ENCODE measurements at regions not wholly inside any gene's neighbourhood (a gene's known extent, or its start where the extent isn't known, plus 50 kb on each side); places are given as distances from the start of the nearest gene placed in this dataset.

DNA sequence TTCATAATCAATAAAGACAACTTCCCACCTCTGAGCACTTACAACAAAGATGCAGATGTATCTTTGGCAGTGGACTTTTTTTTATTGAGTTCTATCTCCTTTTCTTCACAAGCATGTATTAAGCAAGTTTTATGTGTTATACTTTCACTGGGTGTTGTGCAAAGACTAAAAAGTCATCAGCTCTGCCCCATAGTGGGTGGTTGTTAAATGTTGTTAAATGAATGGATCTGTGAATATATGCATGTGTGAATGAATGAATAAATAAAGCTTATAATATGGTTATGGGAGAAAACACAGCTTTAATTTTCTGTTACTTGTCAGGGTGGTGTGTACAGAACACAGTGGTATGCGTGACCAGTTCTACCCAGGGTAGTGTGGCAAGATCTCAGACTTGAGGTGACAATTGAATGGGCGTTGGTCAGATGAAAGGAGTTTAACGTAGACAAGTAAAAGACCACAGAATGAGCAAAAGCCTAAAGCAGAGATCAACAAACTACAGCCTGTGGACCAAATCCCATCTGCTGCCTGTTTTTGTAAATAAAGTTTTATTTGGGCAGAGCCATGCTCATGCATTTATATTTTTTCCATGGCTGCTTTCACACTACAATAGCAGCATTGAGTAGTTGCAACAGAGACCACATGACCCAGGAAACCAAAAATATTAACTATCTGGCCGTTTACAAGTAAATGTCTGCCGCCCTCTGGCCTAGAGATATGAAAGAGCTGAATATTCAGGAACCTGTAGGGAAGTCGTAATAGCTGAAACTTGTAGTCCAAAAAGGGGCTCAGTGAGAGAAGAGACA lies 207.4 kb upstream of the EEA1 start:
- DNase-seq, result no peak

GRCh38 chr12:93137656-93138612 lies 208.8 kb upstream of the EEA1 start:
- DNase-seq, result no peak

- no peak for DNase-seq
Observed at GRCh38 chr12:93139028-93139665, 210.1 kb upstream of the EEA1 start.

GRCh38 chr12:93140325-93140724 lies 211.2 kb upstream of the EEA1 start:
- no peak for DNase-seq

- DNase-seq, result no peak
Observed at GRCh38 chr12:93140801-93141200, 211.7 kb upstream of the EEA1 start.

DNA sequence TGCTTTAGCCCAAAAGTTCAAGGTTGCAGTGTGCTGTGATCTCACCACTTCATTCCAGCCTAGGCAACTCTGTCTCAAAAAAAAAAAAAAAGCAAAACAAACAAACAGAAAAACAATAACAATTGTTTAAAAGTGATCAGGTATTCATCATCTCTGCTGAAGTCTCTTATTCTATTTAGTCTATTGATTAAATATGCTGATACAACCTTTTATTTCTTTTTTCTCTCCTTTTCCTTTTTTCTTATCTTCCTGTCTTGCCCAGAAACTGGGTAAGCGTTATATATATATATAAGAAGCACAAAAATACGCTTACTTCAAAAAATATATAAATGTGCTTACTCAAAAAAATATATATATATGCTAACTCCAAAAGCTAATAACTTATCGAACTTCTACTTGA lies 213.8 kb upstream of the EEA1 start:
- no peak for DNase-seq

DNA sequence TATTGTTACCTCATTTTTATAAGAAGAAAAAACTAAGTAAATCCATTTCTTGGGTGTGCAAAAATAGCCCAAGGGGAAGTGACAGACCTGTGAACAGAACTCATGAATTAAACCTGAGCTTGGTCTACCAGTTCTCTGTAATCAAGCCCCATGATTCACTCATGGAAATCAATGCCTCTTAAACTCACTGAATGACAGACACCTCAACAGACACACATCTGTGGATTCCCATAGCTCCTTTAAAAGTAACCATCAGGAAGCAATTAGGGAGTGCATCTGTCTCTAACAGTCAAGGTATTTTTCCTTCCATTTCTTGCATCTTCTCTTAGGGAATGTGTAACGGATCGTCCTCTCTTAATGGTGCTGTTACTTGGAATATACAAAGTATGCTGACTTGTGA lies 215.0 kb upstream of the EEA1 start:
- no peak for DNase-seq

- DNase-seq, result no peak
Observed at GRCh38 chr12:93145086-93145485, 216.0 kb upstream of the EEA1 start.

- no peak for DNase-seq
Observed at GRCh38 chr12:93146263-93146939, 217.3 kb upstream of the EEA1 start.

DNA sequence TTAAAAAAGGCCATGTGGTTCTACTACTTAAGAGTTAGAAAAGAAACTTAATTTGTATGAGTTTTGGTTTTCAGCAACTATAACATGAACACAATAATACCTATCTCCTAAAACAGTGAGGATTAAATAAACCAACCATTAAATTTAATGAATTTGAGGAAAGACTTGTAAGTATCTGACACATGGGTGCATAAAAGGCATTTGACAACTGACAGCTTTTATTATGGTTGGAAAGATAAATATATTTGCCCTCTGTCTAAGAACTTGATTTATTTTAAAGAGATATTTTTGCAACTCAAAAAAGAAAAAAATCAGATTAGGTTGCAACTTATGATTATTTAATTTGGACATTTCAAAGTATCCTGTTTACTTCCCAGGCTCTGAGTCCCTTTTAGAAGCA lies 217.9 kb upstream of the EEA1 start:
- DNase-seq, result no peak

GRCh38 chr12:93148412-93148811 lies 219.3 kb upstream of the EEA1 start:
- DNase-seq, result no peak

GRCh38 chr12:93149229-93149628 lies 220.1 kb upstream of the EEA1 start:
- DNase-seq, result no peak

DNA sequence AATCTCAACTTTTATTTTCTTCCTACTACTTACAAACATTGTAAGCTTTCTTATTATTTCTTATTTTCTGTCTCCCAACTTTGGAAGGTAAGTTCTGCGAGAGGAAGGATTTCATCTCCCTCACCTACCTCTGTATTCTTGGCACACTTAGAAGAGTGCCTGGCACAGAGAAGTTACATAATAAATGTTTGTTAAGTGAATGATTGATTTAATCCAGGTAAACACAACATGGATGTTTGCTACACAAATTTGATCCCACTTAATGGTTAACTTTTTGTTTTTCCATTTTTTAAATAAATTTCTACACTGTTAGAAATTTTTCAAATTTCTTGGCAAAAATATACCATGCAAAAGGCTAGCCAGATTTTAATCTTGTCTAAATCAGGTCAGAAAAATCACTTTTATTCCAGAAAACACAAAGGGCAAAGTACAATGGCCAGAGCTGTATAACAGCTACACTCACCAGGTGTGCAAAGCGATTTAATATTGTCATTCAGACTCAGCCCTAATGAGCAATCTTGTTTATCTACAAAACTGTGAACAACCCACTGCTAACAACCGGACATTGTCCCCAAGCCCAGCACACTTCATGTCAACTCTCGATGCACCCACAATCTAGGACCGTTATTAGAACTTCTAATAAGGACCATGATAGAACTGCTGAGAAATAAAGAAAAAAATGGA lies 222.1 kb upstream of the EEA1 start:
- no peak for DNase-seq

GRCh38 chr12:93152617-93153016 lies 223.5 kb upstream of the EEA1 start:
- DNase-seq, result no peak

GRCh38 chr12:93153321-93153720 lies 224.2 kb upstream of the EEA1 start:
- DNase-seq, result no peak

GRCh38 chr12:93154096-93154728 lies 223.5 kb upstream of the NUDT4 start:
- DNase-seq, result no peak

DNA sequence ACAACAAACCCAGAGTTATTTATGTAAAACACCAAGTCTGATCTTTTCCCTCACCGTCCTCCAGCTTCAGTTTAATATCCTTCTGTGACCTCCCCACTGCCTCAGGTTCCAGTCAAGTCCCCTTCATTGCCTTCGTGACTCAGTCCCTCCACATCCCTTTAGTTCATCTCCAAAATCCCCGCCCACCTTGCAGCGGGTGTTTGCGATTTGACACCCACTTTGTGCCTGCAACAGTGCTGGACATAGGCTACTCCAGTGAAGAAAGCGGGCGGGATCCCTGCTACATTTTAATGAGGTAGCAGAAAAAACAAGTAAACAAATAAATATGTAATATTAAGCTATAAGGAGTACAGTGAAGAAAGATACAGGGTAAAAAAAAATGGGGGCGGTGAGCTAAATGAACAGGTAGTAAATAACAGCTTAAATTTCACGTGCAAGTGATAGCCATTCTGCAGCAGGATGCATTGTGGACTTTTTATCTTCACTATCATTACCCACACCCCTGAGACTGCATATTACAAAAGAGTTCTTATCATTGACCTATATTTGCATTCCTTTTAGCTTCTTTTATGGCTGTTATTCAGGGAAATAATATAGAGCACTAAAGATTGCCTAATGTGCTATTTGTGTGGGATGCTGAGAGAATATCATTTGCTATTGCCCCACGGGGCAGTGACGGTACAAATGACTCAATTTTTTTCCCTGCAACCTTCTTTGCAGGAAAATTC lies 222.8 kb upstream of the NUDT4 start:
- DNase-seq, result no peak

DNA sequence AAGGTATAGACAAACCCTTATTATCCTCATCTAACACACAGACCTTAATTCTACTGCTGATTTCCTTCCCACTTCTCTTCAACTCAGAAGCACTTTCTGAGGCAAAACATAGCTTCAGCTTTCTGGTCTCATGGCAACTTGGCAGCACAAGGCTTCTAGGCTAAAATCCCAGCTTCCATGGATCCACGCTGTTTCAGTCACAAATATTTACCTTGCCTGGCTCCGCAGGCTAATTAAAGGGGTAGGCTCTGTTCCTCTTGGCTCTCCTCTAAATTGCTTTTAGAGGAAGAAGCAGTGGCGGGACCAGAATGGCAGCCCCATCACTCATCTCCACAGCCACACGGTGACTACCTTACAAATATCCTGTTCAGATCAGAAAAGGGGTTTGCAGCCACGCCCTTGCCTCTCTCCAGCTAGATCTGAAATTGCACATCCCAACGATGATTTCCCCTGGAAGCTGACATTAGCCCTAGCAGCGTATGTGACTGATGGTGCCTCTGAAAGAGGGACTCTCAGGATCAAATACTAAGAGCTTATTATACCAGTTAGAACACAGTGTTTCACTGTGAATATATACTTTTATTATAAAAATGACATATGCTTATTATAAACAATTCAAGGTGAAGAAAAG lies 221.5 kb upstream of the NUDT4 start:
- DNase-seq, result no peak

DNA sequence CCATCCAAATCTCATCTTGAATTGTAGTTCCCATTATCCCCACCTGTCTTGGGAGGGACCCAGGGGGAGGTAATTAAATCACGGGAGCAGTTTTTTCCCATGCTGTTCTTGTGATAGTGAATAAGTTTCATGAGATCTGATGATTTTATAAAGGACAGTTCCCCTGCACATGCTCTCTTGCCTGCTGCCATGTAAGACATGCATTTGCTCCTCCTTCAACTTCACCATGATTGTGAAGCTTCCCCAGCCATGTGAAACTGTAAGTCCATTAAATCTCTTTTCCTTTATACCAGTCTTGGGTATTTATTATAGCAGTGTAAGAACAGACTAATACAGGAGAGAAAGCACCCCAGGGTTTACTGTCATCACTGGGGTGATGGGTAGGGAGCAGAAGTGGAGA lies 220.4 kb upstream of the NUDT4 start:
- no peak for DNase-seq

DNA sequence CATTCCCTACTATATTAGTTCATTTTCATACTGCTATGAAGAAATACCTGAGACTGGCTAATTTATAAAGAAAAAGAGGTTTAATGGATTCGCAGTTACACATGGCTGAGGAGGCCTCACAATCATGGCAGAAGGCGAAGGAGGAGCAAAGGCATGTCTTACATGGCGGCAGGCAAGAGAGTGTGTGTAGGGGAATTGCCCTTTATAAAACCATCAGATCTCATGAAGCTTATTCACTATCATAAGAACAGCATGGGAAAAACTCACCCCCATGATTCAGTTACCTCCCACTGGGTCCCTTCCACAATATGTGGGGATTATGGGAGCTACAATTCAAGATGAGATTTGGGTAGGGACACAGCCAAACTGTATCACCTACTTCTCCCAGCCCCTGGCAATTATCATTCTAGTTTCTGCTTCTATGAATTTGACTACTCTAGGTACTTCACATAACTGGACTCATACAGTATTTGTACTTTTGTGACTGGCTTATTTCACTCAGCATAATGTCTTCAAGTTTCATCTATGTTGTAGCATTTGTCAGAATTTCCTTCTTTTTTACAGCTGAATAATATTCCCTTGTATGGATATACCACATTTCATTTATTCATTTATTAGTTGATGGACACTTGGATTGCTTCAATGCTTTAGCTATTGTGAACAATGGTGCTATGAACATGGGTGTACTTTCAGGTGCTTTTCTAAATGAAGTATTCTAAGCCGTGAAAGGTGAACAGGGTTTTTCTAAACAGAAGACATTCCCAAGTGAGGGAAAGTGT lies 219.5 kb upstream of the NUDT4 start:
- DNase-seq, result no peak
